B cell (primary cell): ENCODE measurements at regions not wholly inside any gene's neighbourhood (a gene's known extent, or its start where the extent isn't known, plus 50 kb on each side); places are given as distances from the start of the nearest gene placed in this dataset.

Experiments used
- ATAC-seq: fragments of 200-7000 bp; cut with Tn5 transposase; one replicate; pipeline ENCODE4 v1.10.0; 2021; ENCODE audit warnings: low read depth, mild to moderate bottlenecking, moderate number of reproducible peaks, moderate library complexity
- CTCF ChIA-PET: fragments of 350-600 bp; sonication (Branson Sonifier 250); formaldehyde crosslinking; loops from one replicate; lab custom pipeline; 2021; ENCODE audit warnings: antibody characterized with exemption, inconsistent platforms; lab: Charles Lee
- POLR2A ChIA-PET: fragments of 350-600 bp; sonication (Branson Sonifier 250); formaldehyde crosslinking; loops from one replicate; lab custom pipeline; 2021; ENCODE audit warnings: antibody characterized with exemption; lab: Charles Lee
- DNase-seq: peaks from one replicate; pipeline ENCODE4 v3.0.0; 2013
- H2AFZ ChIP-seq: 2 replicates; pipeline ENCODE4 v1.6.1; 2012; ENCODE audit warnings: mild to moderate bottlenecking, low read depth, low read length; ENCODE audit not compliant: insufficient read depth, poor library complexity, severe bottlenecking
- H3K27ac ChIP-seq, 2 donors: 1 replicate in 1 of 2; 2 replicates in 1 of 2; pipeline ENCODE4 v1.5.1; 2012 to 2013; ENCODE audit warnings: low read length in 2 of 2, mild to moderate bottlenecking in 2 of 2, moderate library complexity in 1 of 2
- H3K27me3 ChIP-seq, 4 experiments: fragments of 200-600 bp in 1 of 4; sonication (generic) in 1 of 4; replicated peaks in 1 of 4; 1 replicate in 2 of 4; 2 replicates in 2 of 4; pipeline versions ENCODE4 v1.6.1 to v1.7.0; 2013 to 2016; ENCODE audit warnings: low read length in 3 of 4, mild to moderate bottlenecking in 2 of 4, mixed read lengths in 1 of 4, moderate library complexity in 1 of 4; ENCODE audit not compliant: insufficient read depth in 4 of 4, control insufficient read depth in 3 of 4; ENCODE audit errors: control extremely low read depth in 1 of 4
- H3K36me3 ChIP-seq, 2 experiments: replicated peaks in 1 of 2; 1 replicate in 1 of 2; 2 replicates in 1 of 2; pipeline versions ENCODE4 v1.6.1 to v1.7.1; 2013; ENCODE audit warnings: low read length in 1 of 2; ENCODE audit not compliant: insufficient read depth in 2 of 2, control insufficient read depth in 1 of 2; ENCODE audit errors: control extremely low read depth in 1 of 2, extremely low read depth in 1 of 2
- H3K4me1 ChIP-seq, 2 donors: fragments of 200-600 bp in 1 of 2; sonication (generic) in 1 of 2; 1 replicate in 1 of 2; 2 replicates in 1 of 2; pipeline versions ENCODE4 v1.5.1 to v1.6.1; 2013 to 2017; ENCODE audit warnings: low read length in 2 of 2; ENCODE audit not compliant: control insufficient read depth in 2 of 2, insufficient read depth in 2 of 2
- H3K4me2 ChIP-seq: replicated peaks from 2 replicates; pipeline ENCODE3; 2012; ENCODE audit warnings: mild to moderate bottlenecking, low read depth, low read length; ENCODE audit not compliant: poor library complexity, severe bottlenecking
- H3K4me3 ChIP-seq, 5 experiments: fragments of 200-600 bp in 1 of 5; sonication (generic) in 1 of 5; 1 replicate in 3 of 5; 2 replicates in 2 of 5; pipeline versions ENCODE4 v1.5.1 to v1.7.0; 2011 to 2016; ENCODE audit warnings: low read length in 4 of 5, mild to moderate bottlenecking in 4 of 5, low read depth in 2 of 5, control low read depth in 1 of 5, moderate library complexity in 1 of 5; ENCODE audit not compliant: insufficient read depth in 1 of 5; ENCODE audit errors: control extremely low read depth in 1 of 5, extremely low read depth in 1 of 5
- H3K79me2 ChIP-seq: fragments of 200-600 bp; sonication (generic); one replicate; pipeline ENCODE4 v1.6.0; 2016; ENCODE audit warnings: low read length; ENCODE audit not compliant: control insufficient read depth, insufficient read depth
- H3K9ac ChIP-seq: fragments of 200-600 bp; sonication (generic); 2 replicates; pipeline ENCODE4 v1.6.1; 2017; ENCODE audit warnings: mild to moderate bottlenecking, low read length, moderate library complexity
- H3K9me3 ChIP-seq, 3 donors: one replicate each; pipeline versions ENCODE4 v1.6.1 to v1.7.1; 2013; ENCODE audit warnings: low read length in 2 of 3; ENCODE audit not compliant: control insufficient read depth in 2 of 3, insufficient read depth in 1 of 3; ENCODE audit errors: control extremely low read depth in 1 of 3
- H4K20me1 ChIP-seq: 2 replicates; pipeline ENCODE4 v1.6.0; 2012; ENCODE audit warnings: mild to moderate bottlenecking, low read length; ENCODE audit not compliant: insufficient read depth, control insufficient read depth, poor library complexity, severe bottlenecking
- H3K27ac Mint-ChIP-seq: one replicate; pipeline ENCODE4 v1.8.0; 2021; ENCODE audit warnings: mixed read lengths
- H3K27me3 Mint-ChIP-seq: one replicate; pipeline ENCODE4 v1.8.0; 2021; ENCODE audit warnings: mixed read lengths
- H3K4me1 Mint-ChIP-seq: one replicate; pipeline ENCODE4 v1.8.0; 2021; ENCODE audit warnings: mixed read lengths
- H3K4me3 Mint-ChIP-seq: one replicate; pipeline ENCODE4 v1.8.0; 2021; ENCODE audit warnings: mixed read lengths
- H3K9me3 Mint-ChIP-seq: one replicate; pipeline ENCODE4 v1.8.0; 2022; ENCODE audit warnings: mixed read lengths; ENCODE audit not compliant: insufficient read depth
- CTCF ChIP-seq: fragments of 200-600 bp; IDR thresholded peaks from one replicate; pipeline ENCODE4 v1.8.0; 2022; ENCODE audit warnings: antibody characterized with exemption, mild to moderate bottlenecking
- EZH2 ChIP-seq: IDR thresholded peaks from 2 replicates; pipeline ENCODE4 v1.6.1; 2012; ENCODE audit warnings: borderline replicate concordance, low read depth, mild to moderate bottlenecking, moderate library complexity, low read length; ENCODE audit not compliant: insufficient read depth, poor library complexity, severe bottlenecking
- WGBS: methylation state at CpG from one replicate; pipeline ENCODE4 v1.1.5; 2013; ENCODE audit warnings: missing lambda C conversion rate; ENCODE audit not compliant: insufficient coverage; 5-methylcytosine and 5-hydroxymethylcytosine counted together
- intact Hi-C: fragments of 100-400 bp; cut with micrococcal nuclease; formaldehyde crosslinking; loops from one replicate; pipeline ENCODE4 v1.10.0; 2022

GRCh38 chr12:41869432-41869831 lies 275.2 kb downstream of the GXYLT1 start:
- TF ChIP-seq EZH2 (no peak), CTCF (no peak)
- WGBS: 95% methylated on average over 2 of the region's 2 CpGs
- H3K4me3 ChIP-seq: no peak overlapping the region
- DNase-seq (no peak), ATAC-seq (no peak)
- Mint-ChIP-seq H3K27ac (no peak overlapping the region), H3K9me3 (peaks cover 2% of the 10 kb centered on the region), H3K27me3 (peaks cover 21% of the 10 kb centered on the region), H3K4me3 (no peak overlapping the region), H3K4me1 (no peaks in the 10 kb centered on the region)
- no peaks in the 10 kb centered on the region for H4K20me1 ChIP-seq
- peaks cover 0 to 3% (median 2%) of the 10 kb centered on the region in 4 experiments for H3K27me3 ChIP-seq
- H3K79me2 ChIP-seq: no peaks in the 10 kb centered on the region
- intact Hi-C loops: no loop called here
- H3K9me3 ChIP-seq: no peaks in the 10 kb centered on the region
- no peak overlapping the region for H2AFZ ChIP-seq
- no peaks in the 10 kb centered on the region for H3K4me1 ChIP-seq
- H3K36me3 ChIP-seq: no peaks in the 10 kb centered on the region
- ChIA-PET POLR2A (no interaction called here), CTCF (no interaction called here)
- H3K9ac ChIP-seq: no peak overlapping the region
- no peak overlapping the region for H3K4me2 ChIP-seq
- no peak overlapping the region for H3K27ac ChIP-seq

- DNase-seq (no peak), ATAC-seq (no peak)
- H4K20me1 ChIP-seq: no peaks in the 10 kb centered on the region
- H3K4me3 Mint-ChIP-seq: no peak overlapping the region
- no peaks in the 10 kb centered on the region for H3K4me1 ChIP-seq
- peaks cover 17% of the 10 kb centered on the region for H3K27me3 Mint-ChIP-seq
- no peak overlapping the region for H3K27ac Mint-ChIP-seq
- TF ChIP-seq CTCF (no peak), EZH2 (no peak)
- no peaks in the 10 kb centered on the region for H3K4me1 Mint-ChIP-seq
- ChIA-PET POLR2A (no interaction called here), CTCF (no interaction called here)
- H3K27ac ChIP-seq: no peak overlapping the region
- intact Hi-C loops: no loop called here
- no peak overlapping the region for H3K9ac ChIP-seq
- peaks cover 0 to 2% (median 0%) of the 10 kb centered on the region in 3 donors for H3K9me3 ChIP-seq
- no CpG with 5 or more reads among the region's 4 CpGs for WGBS
- peaks cover 2% of the 10 kb centered on the region for H3K9me3 Mint-ChIP-seq
- H2AFZ ChIP-seq: no peak overlapping the region
- H3K4me2 ChIP-seq: no peak overlapping the region
- H3K36me3 ChIP-seq: no peaks in the 10 kb centered on the region
- no peak overlapping the region for H3K4me3 ChIP-seq
- peaks cover 0 to 3% (median 2%) of the 10 kb centered on the region in 4 experiments for H3K27me3 ChIP-seq
- no peaks in the 10 kb centered on the region for H3K79me2 ChIP-seq
These were observed 277.7 kb downstream of the GXYLT1 start for GRCh38 chr12:41866878-41867430.
